Limb (tissue), 2 donors: ENCODE measurements at regions not wholly inside any gene's neighbourhood (a gene's known extent, or its start where the extent isn't known, plus 50 kb on each side); places are given as distances from the start of the nearest gene placed in this dataset.
"Not testable (repeated sequence)": the region's sequence is repeated elsewhere in the genome, so short reads cannot be mapped to it uniquely, and the experiment has no call there.

Source experiments
- DNase-seq, 2 donors: peaks; one replicate each; pipeline ENCODE4 v3.0.0-alpha.2; 2016; ENCODE audit errors: extremely low spot score in 2 of 2

GRCh38 chr16:29135098-29135497 is 150.2 kb downstream of the LAT start:
- DNase-seq = not testable (repeated sequence)

- DNase-seq = not testable (repeated sequence)
These were observed 149.0 kb downstream of the LAT start for GRCh38 chr16:29133681-29134430.

GRCh38 chr16:29132869-29133268 is 148.0 kb downstream of the LAT start:
- not testable (repeated sequence) for DNase-seq

- not testable (repeated sequence) for DNase-seq
These were observed 147.6 kb downstream of the LAT start for GRCh38 chr16:29132444-29132843.

- not testable (repeated sequence) for DNase-seq
These were observed 146.3 kb downstream of the LAT start for GRCh38 chr16:29130901-29131851.

GRCh38 chr16:29130131-29130711 is 145.4 kb downstream of the LAT start:
- DNase-seq = not testable (repeated sequence)

GRCh38 chr16:29129458-29130038 is 144.7 kb downstream of the LAT start:
- DNase-seq = not testable (repeated sequence)

- DNase-seq = not testable (repeated sequence)
These were observed 144.0 kb downstream of the LAT start for GRCh38 chr16:29128732-29129457.

GRCh38 chr16:29127806-29128420 is 143.1 kb downstream of the LAT start:
- DNase-seq = not testable (repeated sequence)

GRCh38 chr16:29126616-29127015 is 141.8 kb downstream of the LAT start:
- DNase-seq = no peak

- no peak for DNase-seq
These were observed 141.2 kb downstream of the LAT start for GRCh38 chr16:29126057-29126494.

- no peak for DNase-seq
These were observed 140.0 kb downstream of the LAT start for GRCh38 chr16:29124828-29125227.

GRCh38 chr16:29124162-29124561 is 139.3 kb downstream of the LAT start:
- DNase-seq = not testable (repeated sequence)

GRCh38 chr16:29120680-29121079 is 135.8 kb downstream of the LAT start:
- DNase-seq = not testable (repeated sequence)

- DNase-seq = not testable (repeated sequence)
These were observed 133.6 kb downstream of the LAT start for GRCh38 chr16:29118301-29118957.

- DNase-seq = no peak
These were observed 132.8 kb downstream of the LAT start for GRCh38 chr16:29117631-29118030.

GRCh38 chr16:29116980-29117379 is 132.1 kb downstream of the LAT start:
- no peak for DNase-seq

- not testable (repeated sequence) for DNase-seq
These were observed 131.4 kb downstream of the LAT start for GRCh38 chr16:29116207-29116606.

GRCh38 chr16:29115802-29116141 is 130.9 kb downstream of the LAT start:
- not testable (repeated sequence) for DNase-seq
